ENCODE measurements at regions not wholly inside any gene's neighbourhood (a gene's known extent, or its start where the extent isn't known, plus 50 kb on each side); places are given as distances from the start of the nearest gene placed in this dataset.

- H3K9me3 ChIP-seq (ENCODE audit: severe bottlenecking): peaks cover 10% of the 10 kb centered on the region
- no peaks in the 10 kb centered on the region for H3K27me3 ChIP-seq (ENCODE audit: insufficient read depth, low read depth, severe bottlenecking)
- TF ChIP-seq CTCF (IDR thresholded peaks at IDR 0.05; ENCODE audit: low read depth, low read length): no peak
- H3K27ac ChIP-seq: no peak overlapping the region
- H3K4me3 ChIP-seq (ENCODE audit: low read depth, low read length): no peak overlapping the region
- no peak for DNase-seq
- no peaks in the 10 kb centered on the region for H3K36me3 ChIP-seq
These were observed 636.9 kb downstream of the TLE4 start for GRCh38 chr9:80208696-80209095.

- DNase-seq: no peak
- H3K27ac ChIP-seq: no peak overlapping the region
- no peaks in the 10 kb centered on the region for H3K36me3 ChIP-seq
- H3K9me3 ChIP-seq (ENCODE audit: severe bottlenecking): no peaks in the 10 kb centered on the region
- no peak overlapping the region for H3K4me3 ChIP-seq (ENCODE audit: low read depth, low read length)
- TF ChIP-seq CTCF (IDR thresholded peaks at IDR 0.05; ENCODE audit: low read depth, low read length): no peak
- H3K27me3 ChIP-seq (ENCODE audit: insufficient read depth, low read depth, severe bottlenecking): no peaks in the 10 kb centered on the region
These were observed 632.3 kb downstream of the TLE4 start for GRCh38 chr9:80204054-80204453.

GRCh38 chr9:80197661-80198060, 625.9 kb downstream of the TLE4 start:
- no peaks in the 10 kb centered on the region for H3K9me3 ChIP-seq (ENCODE audit: severe bottlenecking)
- H3K27me3 ChIP-seq (ENCODE audit: insufficient read depth, low read depth, severe bottlenecking): no peaks in the 10 kb centered on the region
- no peak for DNase-seq
- no peak for TF ChIP-seq CTCF (IDR thresholded peaks at IDR 0.05; ENCODE audit: low read depth, low read length)
- no peak overlapping the region for H3K4me3 ChIP-seq (ENCODE audit: low read depth, low read length)
- no peaks in the 10 kb centered on the region for H3K36me3 ChIP-seq
- H3K27ac ChIP-seq: no peak overlapping the region

GRCh38 chr9:80191108-80191507, 619.3 kb downstream of the TLE4 start:
- H3K9me3 ChIP-seq (ENCODE audit: severe bottlenecking): no peaks in the 10 kb centered on the region
- no peak for TF ChIP-seq CTCF (IDR thresholded peaks at IDR 0.05; ENCODE audit: low read depth, low read length)
- no peaks in the 10 kb centered on the region for H3K27me3 ChIP-seq (ENCODE audit: insufficient read depth, low read depth, severe bottlenecking)
- no peak overlapping the region for H3K4me3 ChIP-seq (ENCODE audit: low read depth, low read length)
- no peaks in the 10 kb centered on the region for H3K36me3 ChIP-seq
- no peak for DNase-seq
- no peak overlapping the region for H3K27ac ChIP-seq

GRCh38 chr9:80188579-80188978, 616.8 kb downstream of the TLE4 start:
- H3K4me3 ChIP-seq (ENCODE audit: low read depth, low read length): no peak overlapping the region
- no peak overlapping the region for H3K27ac ChIP-seq
- H3K9me3 ChIP-seq (ENCODE audit: severe bottlenecking): no peaks in the 10 kb centered on the region
- no peaks in the 10 kb centered on the region for H3K27me3 ChIP-seq (ENCODE audit: insufficient read depth, low read depth, severe bottlenecking)
- no peaks in the 10 kb centered on the region for H3K36me3 ChIP-seq
- no peak for DNase-seq
- no peak for TF ChIP-seq CTCF (IDR thresholded peaks at IDR 0.05; ENCODE audit: low read depth, low read length)

- DNase-seq: no peak
- no peak overlapping the region for H3K4me3 ChIP-seq (ENCODE audit: low read depth, low read length)
- TF ChIP-seq CTCF (IDR thresholded peaks at IDR 0.05; ENCODE audit: low read depth, low read length): no peak
- no peaks in the 10 kb centered on the region for H3K36me3 ChIP-seq
- peaks cover 2% of the 10 kb centered on the region for H3K9me3 ChIP-seq (ENCODE audit: severe bottlenecking)
- H3K27ac ChIP-seq: no peak overlapping the region
- no peaks in the 10 kb centered on the region for H3K27me3 ChIP-seq (ENCODE audit: insufficient read depth, low read depth, severe bottlenecking)
These were observed 613.5 kb downstream of the TLE4 start for GRCh38 chr9:80185112-80185738.

Data from WERI-Rb-1 (cell line).